NCI-H345 treated with DMSO at 0.1 percent for 48 hours (cell line): ENCODE measurements at regions not wholly inside any gene's neighbourhood (a gene's known extent, or its start where the extent isn't known, plus 50 kb on each side); places are given as distances from the start of the nearest gene placed in this dataset.

Source experiments
- DNase-seq: peaks from one replicate; lab custom pipeline; 2025; ENCODE audit not compliant: unreplicated experiment; lab: John Stamatoyannopoulos, UW

GRCh38 chr4:23547096-23547495, 342.8 kb downstream of the PPARGC1A start:
- no peak for DNase-seq

- no peak for DNase-seq
These were observed 349.8 kb downstream of the PPARGC1A start for GRCh38 chr4:23539969-23540569.

GRCh38 chr4:23533859-23534258, 356.0 kb downstream of the PPARGC1A start:
- no peak for DNase-seq

GRCh38 chr4:23516716-23517115, 373.1 kb downstream of the PPARGC1A start:
- DNase-seq: no peak

DNA sequence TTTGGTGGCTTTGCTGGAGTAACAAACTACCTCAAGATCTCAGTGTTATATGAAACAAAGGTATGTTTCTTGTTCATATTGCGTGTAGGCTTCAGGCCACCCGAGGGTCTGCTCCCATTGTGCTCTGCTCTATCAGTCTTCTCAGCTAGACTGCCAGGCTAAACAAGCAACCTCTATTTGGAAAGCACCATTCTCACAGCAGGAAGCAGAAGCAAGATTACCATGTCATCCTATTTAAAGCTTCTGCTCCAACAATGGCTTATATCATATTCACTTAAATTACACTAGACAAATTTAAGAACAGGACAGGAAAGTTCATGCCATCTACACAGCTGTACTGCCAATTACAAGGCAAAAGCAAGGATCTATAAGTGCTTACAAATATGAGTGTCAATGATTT, 385.8 kb downstream of the PPARGC1A start:
- peak; percentile 87 for DNase-seq

- peak; percentile 7 for DNase-seq
These were observed 388.9 kb downstream of the PPARGC1A start for GRCh38 chr4:23500894-23501449.

GRCh38 chr4:23485801-23486200, 404.0 kb downstream of the PPARGC1A start:
- DNase-seq: no peak

DNA sequence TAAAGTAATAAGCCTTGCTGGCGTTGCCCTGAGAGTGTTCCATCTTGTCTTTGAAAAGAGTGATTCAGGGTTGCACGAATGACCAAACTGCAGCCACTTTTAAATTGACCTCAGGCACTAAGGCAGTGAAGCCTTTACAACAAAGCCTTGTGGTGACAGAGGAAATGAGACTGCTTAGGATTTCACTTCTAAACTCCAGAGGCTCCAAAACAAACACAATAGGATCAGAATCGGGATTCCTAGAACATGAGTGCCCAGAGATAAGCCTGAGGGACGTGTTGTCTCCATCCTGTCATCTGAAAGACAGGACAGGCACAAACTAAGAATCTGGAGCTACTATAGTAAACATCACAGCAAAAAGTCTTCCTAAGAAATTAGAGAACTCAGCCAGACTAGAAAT, 405.2 kb downstream of the PPARGC1A start:
- DNase-seq: no peak

DNA sequence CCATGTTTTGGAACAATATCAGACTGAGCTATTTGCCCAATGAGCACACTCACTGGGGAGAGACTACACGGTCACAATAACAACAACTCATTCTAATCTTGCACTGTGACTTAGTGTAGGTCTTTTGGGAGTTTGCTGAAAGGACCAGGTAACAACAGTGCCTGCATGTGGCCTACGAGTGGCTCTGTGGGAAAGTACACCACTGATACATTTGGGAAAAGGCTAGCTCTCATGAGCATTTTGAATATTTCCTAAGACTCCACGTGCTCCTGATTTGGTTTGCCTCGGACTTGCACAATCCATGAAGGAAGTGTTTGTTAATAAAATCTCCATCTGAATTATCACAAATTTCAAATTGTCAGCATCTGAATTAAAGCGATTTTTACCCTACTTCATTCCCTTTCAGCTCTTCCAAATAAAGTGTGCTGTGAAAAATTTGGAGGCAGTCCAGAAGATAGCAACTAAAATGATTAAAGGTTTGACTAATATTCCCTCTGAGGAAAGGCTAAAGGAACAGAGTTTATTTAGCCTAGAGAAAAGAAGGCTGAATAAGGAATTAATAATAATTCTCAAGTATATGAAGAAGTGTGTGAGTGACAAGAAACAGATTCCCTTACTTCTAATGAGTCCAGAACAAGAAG, 406.4 kb downstream of the PPARGC1A start:
- no peak for DNase-seq

DNA sequence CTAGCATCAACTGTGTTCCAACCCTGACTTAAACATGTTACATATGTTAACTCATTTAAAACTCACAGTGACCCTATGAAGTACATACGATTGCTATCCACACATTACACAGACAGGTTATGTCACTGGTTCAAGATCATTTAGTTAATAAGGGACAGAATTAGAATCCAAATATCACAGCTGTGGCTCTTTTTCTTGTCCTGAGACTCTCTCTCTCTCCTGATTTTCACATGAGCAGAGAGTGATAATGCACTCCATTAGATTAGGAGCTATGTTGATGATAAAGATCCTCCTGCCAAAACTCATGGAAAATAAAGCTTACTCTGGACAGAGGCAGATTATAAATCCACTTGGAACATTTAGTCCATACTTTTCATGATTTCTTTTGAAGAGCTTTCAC, 408.3 kb downstream of the PPARGC1A start:
- no peak for DNase-seq

GRCh38 chr4:23477905-23478304, 411.9 kb downstream of the PPARGC1A start:
- no peak for DNase-seq

GRCh38 chr4:23476515-23477090, 413.2 kb downstream of the PPARGC1A start:
- no peak for DNase-seq

- DNase-seq: no peak
These were observed 426.8 kb downstream of the PPARGC1A start for GRCh38 chr4:23463071-23463470.

DNA sequence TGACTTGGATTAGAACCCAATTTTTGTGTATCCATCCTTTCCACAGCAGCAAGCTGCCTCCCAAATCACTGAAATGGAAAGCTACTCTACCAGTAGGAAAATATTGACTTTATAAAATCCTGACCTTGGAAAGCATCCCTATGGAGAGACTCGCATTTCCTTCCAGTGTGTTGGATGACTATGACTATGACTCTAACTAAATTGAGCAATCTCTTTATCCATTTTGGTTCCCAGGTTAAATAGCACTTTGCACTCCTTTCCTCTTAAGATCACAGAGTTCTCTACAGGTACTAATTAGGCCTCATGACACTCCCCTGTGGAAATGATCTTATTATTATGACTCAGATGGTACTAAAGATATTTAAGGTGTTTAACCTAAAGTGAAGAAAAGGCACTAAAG, 431.8 kb downstream of the PPARGC1A start:
- DNase-seq: no peak

DNA sequence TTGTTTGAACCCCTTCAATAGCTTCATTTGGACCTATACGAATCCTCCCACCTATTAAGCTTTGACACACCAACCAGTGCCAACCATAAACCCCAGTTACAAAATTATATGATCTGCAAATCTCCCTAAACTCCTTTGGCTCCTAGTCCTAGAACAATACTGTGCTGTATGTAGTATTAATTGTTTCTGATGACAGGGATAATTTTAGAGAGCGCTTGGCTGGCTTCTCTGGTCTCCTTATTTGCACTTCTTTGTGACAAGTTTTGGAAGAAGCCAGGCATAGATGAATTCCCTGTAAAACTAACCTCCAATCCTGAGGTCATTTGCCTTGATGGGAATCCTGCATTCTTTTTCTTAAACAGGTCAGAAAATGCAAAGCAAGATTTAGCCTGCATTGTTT, 433.0 kb downstream of the PPARGC1A start:
- DNase-seq: no peak

GRCh38 chr4:23455456-23456158, 434.2 kb downstream of the PPARGC1A start:
- DNase-seq: no peak

GRCh38 chr4:23441530-23442069, 448.2 kb downstream of the PPARGC1A start:
- DNase-seq: no peak

- DNase-seq: no peak
These were observed 451.1 kb downstream of the PPARGC1A start for GRCh38 chr4:23438764-23439163.

GRCh38 chr4:23429497-23429896, 460.4 kb downstream of the PPARGC1A start:
- DNase-seq: no peak

DNA sequence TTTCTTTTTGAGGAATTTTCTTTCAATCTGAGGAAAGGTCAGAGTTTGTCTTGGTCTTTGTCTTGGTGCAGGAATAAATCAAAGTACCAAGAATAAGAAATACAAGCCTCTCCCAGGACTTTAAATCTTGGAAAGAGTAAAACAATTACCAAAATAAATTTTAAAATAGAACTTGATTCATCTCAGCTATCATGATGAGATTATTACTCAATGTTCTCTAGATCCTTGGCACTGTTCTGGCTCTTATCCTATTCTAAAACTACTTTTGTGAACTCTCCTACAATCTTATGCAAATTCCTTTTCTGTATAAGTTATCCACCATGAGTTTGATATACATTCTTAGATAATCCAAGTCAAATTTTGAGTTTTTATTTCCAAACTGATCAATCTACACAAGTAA, 464.3 kb downstream of the PPARGC1A start:
- no peak for DNase-seq

DNA sequence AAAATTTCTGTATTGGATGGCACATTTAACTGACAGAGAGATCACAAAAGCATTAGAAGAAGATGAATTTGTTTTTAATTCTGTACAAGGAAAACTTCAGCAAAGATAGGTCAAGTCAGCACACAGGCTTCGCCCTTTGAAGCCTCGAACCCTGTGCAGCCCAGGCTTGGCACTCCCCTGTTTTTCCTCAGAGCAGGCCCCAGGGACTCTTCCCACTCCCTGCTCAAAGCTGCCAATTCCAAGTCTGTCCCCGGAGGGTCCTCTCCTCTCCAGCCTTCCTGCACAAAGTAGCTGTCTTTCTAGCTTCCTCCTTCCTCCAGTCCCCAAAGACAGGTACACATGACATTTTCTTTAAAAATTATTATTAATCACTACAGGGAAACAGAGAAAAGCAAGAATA, 466.3 kb downstream of the PPARGC1A start:
- no peak for DNase-seq

GRCh38 chr4:23422878-23423277, 467.0 kb downstream of the PPARGC1A start:
- DNase-seq: no peak
